Gastrocnemius medialis (tissue), 4 donors: ENCODE measurements at regions not wholly inside any gene's neighbourhood (a gene's known extent, or its start where the extent isn't known, plus 50 kb on each side); places are given as distances from the start of the nearest gene placed in this dataset.

Source experiments
- CTCF ChIP-seq, 5 experiments: fragments of 450-650 bp in 3 of 5; fragments of 200-600 bp in 2 of 5; sonication (generic) in 2 of 5; IDR thresholded peaks in 4 of 5; conservative IDR thresholded peaks in 1 of 5; 1 replicate in 4 of 5; 2 replicates in 1 of 5; pipeline ENCODE4 v1.5.1; 2016 to 2019; ENCODE audit warnings: antibody characterized with exemption in 5 of 5, mild to moderate bottlenecking in 3 of 5, moderate library complexity in 3 of 5
- POLR2A ChIP-seq, 2 donors: fragments of 450-650 bp; IDR thresholded peaks; one replicate each; pipeline ENCODE4 v1.6.1; 2017; ENCODE audit warnings: antibody characterized with exemption in 2 of 2, mild to moderate bottlenecking in 2 of 2, moderate library complexity in 2 of 2

- TF ChIP-seq POLR2A (IDR thresholded peaks at IDR 0.05) (no peak), CTCF (IDR thresholded peaks at IDR 0.05 in 4 of 5, conservative IDR thresholded peaks at IDR 0.05 in 1 of 5) (no peak)
Measured at GRCh38 chr18:64270121-64270520, 121.2 kb upstream of the LINC00305 start.
